GM21786 (cell line): ENCODE measurements at regions not wholly inside any gene's neighbourhood (a gene's known extent, or its start where the extent isn't known, plus 50 kb on each side); places are given as distances from the start of the nearest gene placed in this dataset.
"Not testable (repeated sequence)": the region's sequence is repeated elsewhere in the genome, so short reads cannot be mapped to it uniquely, and the experiment has no call there.

Experiments
- ATAC-seq: cut with Tn5 transposase; IDR thresholded peaks from one replicate; pipeline ENCODE4 v1.9.1; 2021; ENCODE audit not compliant: unreplicated experiment

- ATAC-seq, result peak; percentile 91
Measured at GRCh38 chr5:90338712-90339372, 70.7 kb downstream of the CETN3 start.

- no peak for ATAC-seq
Measured at GRCh38 chr5:90337449-90338052, 72.0 kb downstream of the CETN3 start.

- no peak for ATAC-seq
Measured at GRCh38 chr5:90336752-90337151, 72.8 kb downstream of the CETN3 start.

GRCh38 chr5:90334741-90335140, 74.8 kb downstream of the CETN3 start:
- no peak for ATAC-seq

- no peak for ATAC-seq
Measured at GRCh38 chr5:90329911-90330310, 79.6 kb downstream of the CETN3 start.

GRCh38 chr5:90326995-90327394, 82.6 kb downstream of the CETN3 start:
- no peak for ATAC-seq

GRCh38 chr5:90325093-90325492, 84.5 kb downstream of the CETN3 start:
- ATAC-seq, result no peak

- ATAC-seq, result not testable (repeated sequence)
Measured at GRCh38 chr5:90320348-90320747, 89.2 kb downstream of the CETN3 start.

- no peak for ATAC-seq
Measured at GRCh38 chr5:90312027-90312426, 97.5 kb downstream of the CETN3 start.

- no peak for ATAC-seq
Measured at GRCh38 chr5:90311401-90311800, 98.2 kb downstream of the CETN3 start.

- ATAC-seq, result no peak
Measured at GRCh38 chr5:90308787-90309585, 100.6 kb downstream of the CETN3 start.

- no peak for ATAC-seq
Measured at GRCh38 chr5:90307782-90308181, 101.8 kb downstream of the CETN3 start.

GRCh38 chr5:90307322-90307721, 102.2 kb downstream of the CETN3 start:
- no peak for ATAC-seq

GRCh38 chr5:90306613-90307012, 102.9 kb downstream of the CETN3 start:
- no peak for ATAC-seq

GRCh38 chr5:90305041-90305720, 104.4 kb downstream of the CETN3 start:
- ATAC-seq, result no peak

GRCh38 chr5:90301248-90301647, 108.3 kb downstream of the CETN3 start:
- ATAC-seq, result no peak

GRCh38 chr5:90297045-90297764, 112.4 kb downstream of the CETN3 start:
- ATAC-seq, result no peak

- no peak for ATAC-seq
Measured at GRCh38 chr5:90294604-90295003, 115.0 kb downstream of the CETN3 start.

- no peak for ATAC-seq
Measured at GRCh38 chr5:90293931-90294330, 115.6 kb downstream of the CETN3 start.

- ATAC-seq, result no peak
Measured at GRCh38 chr5:90290648-90291047, 118.9 kb downstream of the CETN3 start.

- ATAC-seq, result no peak
Measured at GRCh38 chr5:90289837-90290236, 119.7 kb downstream of the CETN3 start.
